ENCODE measurements at regions not wholly inside any gene's neighbourhood (a gene's known extent, or its start where the extent isn't known, plus 50 kb on each side); places are given as distances from the start of the nearest gene placed in this dataset.

DNA sequence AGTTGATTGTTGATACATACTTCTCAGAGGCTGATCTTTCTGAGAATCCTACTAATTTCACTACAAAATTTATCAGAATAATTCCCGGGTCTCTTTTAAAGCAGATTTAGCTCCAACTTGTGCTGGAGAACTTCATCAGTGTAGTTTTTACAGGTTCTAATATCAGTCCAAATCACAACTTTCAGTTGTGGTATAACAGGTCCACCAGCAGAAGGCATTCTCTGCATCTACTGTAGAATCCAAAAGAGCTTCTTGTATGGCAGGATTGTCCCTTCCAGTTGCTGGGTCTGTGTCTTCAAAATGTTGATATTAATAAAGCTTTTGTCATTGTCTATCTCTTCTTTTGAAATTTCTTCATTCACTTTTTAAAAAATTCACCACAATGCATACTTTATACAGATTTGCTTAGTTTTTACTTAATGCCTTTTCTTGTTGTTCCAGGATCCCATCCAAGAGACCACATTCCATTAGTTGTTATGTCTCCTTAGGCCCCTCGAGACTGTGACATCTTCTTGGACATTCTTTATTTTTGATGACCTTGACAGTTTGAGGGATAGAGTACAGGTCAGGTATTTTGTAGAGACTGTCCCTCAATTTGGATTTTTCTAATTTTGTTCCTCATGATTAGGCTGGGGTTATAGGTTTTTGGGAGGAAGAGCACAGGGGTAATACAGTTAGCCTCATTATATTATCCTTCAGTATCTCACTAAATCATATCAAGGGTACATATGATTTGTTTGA is 490.5 kb upstream of the MEX3C start:
- TF ChIP-seq, protein P1, sequence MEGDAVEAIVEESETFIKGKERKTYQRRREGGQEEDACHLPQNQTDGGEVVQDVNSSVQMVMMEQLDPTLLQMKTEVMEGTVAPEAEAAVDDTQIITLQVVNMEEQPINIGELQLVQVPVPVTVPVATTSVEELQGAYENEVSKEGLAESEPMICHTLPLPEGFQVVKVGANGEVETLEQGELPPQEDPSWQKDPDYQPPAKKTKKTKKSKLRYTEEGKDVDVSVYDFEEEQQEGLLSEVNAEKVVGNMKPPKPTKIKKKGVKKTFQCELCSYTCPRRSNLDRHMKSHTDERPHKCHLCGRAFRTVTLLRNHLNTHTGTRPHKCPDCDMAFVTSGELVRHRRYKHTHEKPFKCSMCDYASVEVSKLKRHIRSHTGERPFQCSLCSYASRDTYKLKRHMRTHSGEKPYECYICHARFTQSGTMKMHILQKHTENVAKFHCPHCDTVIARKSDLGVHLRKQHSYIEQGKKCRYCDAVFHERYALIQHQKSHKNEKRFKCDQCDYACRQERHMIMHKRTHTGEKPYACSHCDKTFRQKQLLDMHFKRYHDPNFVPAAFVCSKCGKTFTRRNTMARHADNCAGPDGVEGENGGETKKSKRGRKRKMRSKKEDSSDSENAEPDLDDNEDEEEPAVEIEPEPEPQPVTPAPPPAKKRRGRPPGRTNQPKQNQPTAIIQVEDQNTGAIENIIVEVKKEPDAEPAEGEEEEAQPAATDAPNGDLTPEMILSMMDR (IDR thresholded peaks at IDR 0.05): no peak

DNA sequence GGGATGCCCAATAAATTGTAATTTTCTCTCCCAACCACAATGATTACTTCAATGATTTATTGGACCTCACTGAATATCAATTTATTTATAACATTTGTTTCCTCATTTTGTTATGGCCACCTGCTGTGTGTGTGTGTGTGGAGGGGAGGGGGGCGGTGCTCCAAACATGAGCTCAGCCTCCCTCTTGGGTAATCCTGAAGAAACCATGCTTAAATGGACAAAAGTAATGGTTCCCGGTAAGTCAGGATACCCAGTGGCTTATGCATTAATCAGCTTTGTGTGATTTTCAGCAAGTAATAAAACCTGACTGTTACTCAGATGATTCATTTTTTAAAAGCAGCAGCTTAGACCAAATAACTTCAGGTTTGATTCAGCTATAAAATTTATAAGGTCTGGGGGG is 495.1 kb upstream of the MEX3C start:
- TF ChIP-seq, protein P1 (IDR thresholded peaks at IDR 0.05): no peak

GRCh38 chr18:51711298-51711889 is 513.9 kb upstream of the MEX3C start:
- TF ChIP-seq, protein P1 (IDR thresholded peaks at IDR 0.05): no peak

- TF ChIP-seq, protein P1 (IDR thresholded peaks at IDR 0.05): no peak
These were observed 515.3 kb upstream of the MEX3C start for GRCh38 chr18:51712821-51713220.

DNA sequence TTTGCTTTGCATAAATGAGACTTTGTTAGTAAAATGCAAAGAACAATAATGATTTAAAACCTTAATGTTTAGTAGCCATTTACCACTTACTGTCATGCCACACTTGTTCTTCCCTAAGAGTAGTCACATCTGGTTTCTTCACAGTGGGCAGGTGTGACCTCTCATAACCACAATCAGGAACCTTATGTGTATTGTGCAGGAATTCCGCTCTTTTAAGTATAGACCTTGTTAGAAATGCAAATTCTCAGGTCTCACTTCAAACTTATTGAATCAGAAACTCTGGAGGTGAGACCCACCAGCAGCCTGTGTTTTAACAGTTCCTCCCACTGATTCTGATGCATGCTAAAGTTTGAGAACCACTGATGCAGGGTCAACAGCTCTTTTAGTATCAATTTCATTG is 518.8 kb upstream of the MEX3C start:
- TF ChIP-seq, protein P1 (IDR thresholded peaks at IDR 0.05): no peak

DNA sequence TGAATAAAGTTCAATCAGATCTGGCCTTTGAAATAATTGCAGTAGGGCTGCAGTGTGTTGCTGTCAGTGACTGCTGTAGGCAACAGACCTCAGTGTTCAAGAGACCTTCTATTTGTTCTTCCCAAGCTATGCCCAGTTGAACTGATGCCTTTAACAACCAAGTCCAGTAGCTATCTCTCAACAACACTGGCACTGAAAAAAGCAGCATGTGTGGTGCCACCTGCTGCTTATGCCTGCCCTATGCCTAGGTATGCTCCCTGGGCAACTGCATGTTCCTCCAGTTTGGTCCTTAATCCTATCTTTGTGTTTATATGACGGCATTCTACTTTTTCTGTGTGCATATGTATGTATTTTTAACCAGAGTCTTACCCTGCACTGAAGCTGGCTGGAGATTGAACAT is 523.9 kb upstream of the MEX3C start:
- TF ChIP-seq, protein P1 (IDR thresholded peaks at IDR 0.05): no peak

GRCh38 chr18:51721996-51722395 is 524.5 kb upstream of the MEX3C start:
- TF ChIP-seq, protein P1 (IDR thresholded peaks at IDR 0.05): no peak

Data from LNCAP (cell line).